DOHH2 (cell line): ENCODE measurements at regions not wholly inside any gene's neighbourhood (a gene's known extent, or its start where the extent isn't known, plus 50 kb on each side); places are given as distances from the start of the nearest gene placed in this dataset.
"Not testable (repeated sequence)": the region's sequence is repeated elsewhere in the genome, so short reads cannot be mapped to it uniquely, and the experiment has no call there.

Experiments used
- H3F3A ChIP-seq: fragments of 200-600 bp; sonication (generic), shearing (Covaris generic); 2 replicates; pipeline ENCODE4 v1.6.0; 2016; ENCODE audit warnings: antibody characterized with exemption, mild to moderate bottlenecking; ENCODE audit not compliant: control insufficient read depth, insufficient read depth
- H3K27ac ChIP-seq: fragments of 200-600 bp; sonication (generic); 2 replicates; pipeline ENCODE4 v1.5.1; 2014; ENCODE audit warnings: low read depth, mild to moderate bottlenecking, low read length, moderate library complexity
- H3K27me3 ChIP-seq: fragments of 200-600 bp; sonication (generic); 2 replicates; pipeline ENCODE4 v1.6.1; 2014; ENCODE audit warnings: mild to moderate bottlenecking, low read length, mixed read lengths; ENCODE audit not compliant: control insufficient read depth
- H3K36me3 ChIP-seq: fragments of 200-600 bp; sonication (generic); 2 replicates; pipeline ENCODE4 v1.6.1; 2014; ENCODE audit warnings: mild to moderate bottlenecking, low read length, moderate library complexity, mixed read lengths; ENCODE audit not compliant: control insufficient read depth
- H3K4me1 ChIP-seq: fragments of 200-600 bp; sonication (generic); 2 replicates; pipeline ENCODE4 v1.6.1; 2014; ENCODE audit warnings: mild to moderate bottlenecking, low read length, mixed read lengths; ENCODE audit not compliant: control insufficient read depth
- H3K4me2 ChIP-seq: fragments of 200-600 bp; sonication (generic); 2 replicates; pipeline ENCODE4 v1.6.0; 2014; ENCODE audit warnings: mild to moderate bottlenecking, low read length, moderate library complexity
- H3K4me3 ChIP-seq: fragments of 200-600 bp; sonication (generic); 2 replicates; pipeline ENCODE4 v1.5.1; 2014; ENCODE audit warnings: mild to moderate bottlenecking, low read length, mixed read lengths
- H3K79me2 ChIP-seq: fragments of 200-600 bp; sonication (generic); 2 replicates; pipeline ENCODE4 v1.6.1; 2014; ENCODE audit warnings: mild to moderate bottlenecking, low read length, mixed read lengths; ENCODE audit not compliant: control insufficient read depth
- H3K9me2 ChIP-seq: fragments of 200-600 bp; sonication (generic); replicated peaks from 2 replicates; pipeline ENCODE4 v1.6.1; 2014; ENCODE audit warnings: mild to moderate bottlenecking, low read length, mixed read lengths; ENCODE audit not compliant: control insufficient read depth
- H3K9me3 ChIP-seq: fragments of 200-600 bp; sonication (generic); 2 replicates; pipeline ENCODE4 v1.6.1; 2014; ENCODE audit warnings: antibody characterized with exemption, low read length, mixed read lengths; ENCODE audit not compliant: control insufficient read depth, insufficient read depth
- H4K20me1 ChIP-seq: fragments of 200-600 bp; sonication (generic); 2 replicates; pipeline ENCODE4 v1.6.0; 2014; ENCODE audit warnings: low read depth, mild to moderate bottlenecking, antibody characterized with exemption, low read length, moderate library complexity; ENCODE audit not compliant: control insufficient read depth, insufficient read depth
- CTCF ChIP-seq: fragments of 200-600 bp; sonication (generic); IDR thresholded peaks from one replicate; pipeline ENCODE4 v1.5.1; 2014; ENCODE audit warnings: antibody characterized with exemption, mild to moderate bottlenecking, low read depth, low read length; ENCODE audit not compliant: poor library complexity, severe bottlenecking
- EZH2phosphoT487 ChIP-seq: fragments of 200-600 bp; sonication (generic); IDR thresholded peaks from 2 replicates; pipeline ENCODE4 v1.6.1; 2017; ENCODE audit warnings: borderline replicate concordance, mild to moderate bottlenecking, antibody characterized with exemption, low read length, moderate library complexity, mixed read lengths

GRCh38 chr10:108327706-108328105 lies 1163.2 kb upstream of the SORCS1 start:
- H3K79me2 ChIP-seq: no peaks in the 10 kb centered on the region
- H3K27me3 ChIP-seq: no peaks in the 10 kb centered on the region
- no peaks in the 10 kb centered on the region for H3K4me1 ChIP-seq
- no peak overlapping the region for H3K27ac ChIP-seq
- H4K20me1 ChIP-seq: no peaks in the 10 kb centered on the region
- no peaks in the 10 kb centered on the region for H3K9me2 ChIP-seq
- no peaks in the 10 kb centered on the region for H3F3A ChIP-seq
- TF ChIP-seq EZH2phosphoT487 (no peak), CTCF (no peak)
- H3K9me3 ChIP-seq: no peaks in the 10 kb centered on the region
- H3K4me3 ChIP-seq: no peak overlapping the region
- H3K4me2 ChIP-seq: no peak overlapping the region
- no peaks in the 10 kb centered on the region for H3K36me3 ChIP-seq

GRCh38 chr10:108323274-108323798 lies 1158.8 kb upstream of the SORCS1 start:
- H3K9me3 ChIP-seq: no peaks in the 10 kb centered on the region
- H3F3A ChIP-seq: no peaks in the 10 kb centered on the region
- TF ChIP-seq EZH2phosphoT487: no peak
- TF ChIP-seq CTCF: no peak
- no peaks in the 10 kb centered on the region for H3K4me1 ChIP-seq
- no peak overlapping the region for H3K27ac ChIP-seq
- no peak overlapping the region for H3K4me2 ChIP-seq
- H3K4me3 ChIP-seq: no peak overlapping the region
- no peaks in the 10 kb centered on the region for H3K9me2 ChIP-seq
- H3K27me3 ChIP-seq: no peaks in the 10 kb centered on the region
- no peaks in the 10 kb centered on the region for H3K79me2 ChIP-seq
- H3K36me3 ChIP-seq: no peaks in the 10 kb centered on the region
- no peaks in the 10 kb centered on the region for H4K20me1 ChIP-seq

GRCh38 chr10:108319434-108320222 lies 1155.1 kb upstream of the SORCS1 start:
- Histone ChIP-seq H3F3A (no peaks in the 10 kb centered on the region), H4K20me1 (no peaks in the 10 kb centered on the region), H3K4me1 (no peaks in the 10 kb centered on the region), H3K79me2 (no peaks in the 10 kb centered on the region), H3K4me3 (no peak overlapping the region), H3K27ac (no peak overlapping the region), H3K4me2 (no peak overlapping the region), H3K27me3 (no peaks in the 10 kb centered on the region), H3K9me3 (no peaks in the 10 kb centered on the region), H3K9me2 (no peaks in the 10 kb centered on the region), H3K36me3 (no peaks in the 10 kb centered on the region)
- TF ChIP-seq CTCF (no peak), EZH2phosphoT487 (no peak)

GRCh38 chr10:108315636-108316035 lies 1151.1 kb upstream of the SORCS1 start:
- not testable (repeated sequence) for H3K4me3 ChIP-seq, H3K36me3 ChIP-seq, H3K4me2 ChIP-seq

More at GRCh38 chr10:108315636-108316035, 1151.1 kb upstream of the SORCS1 start:
- not testable (repeated sequence) for H3K79me2 ChIP-seq, H3K9me3 ChIP-seq, H3F3A ChIP-seq, H4K20me1 ChIP-seq, H3K4me1 ChIP-seq, H3K27ac ChIP-seq, H3K9me2 ChIP-seq, H3K27me3 ChIP-seq
